ENCODE measurements at regions not wholly inside any gene's neighbourhood (a gene's known extent, or its start where the extent isn't known, plus 50 kb on each side); places are given as distances from the start of the nearest gene placed in this dataset.

GRCh38 chr1:37239225-37239740 is 205.0 kb upstream of the GRIK3 start:
- TF ChIP-seq POLR2AphosphoS5 (IDR thresholded peaks at IDR 0.05; ENCODE audit: borderline replicate concordance, low read depth, low read length) (no peak), FOXP2 (optimal IDR thresholded peaks at IDR 0.05; ENCODE audit: control extremely low read depth, extremely low read length, insufficient read depth) (no peak), EZH2 (IDR thresholded peaks at IDR 0.05) (no peak)
